NCI-H1048 (cell line): ENCODE measurements at regions not wholly inside any gene's neighbourhood (a gene's known extent, or its start where the extent isn't known, plus 50 kb on each side); places are given as distances from the start of the nearest gene placed in this dataset.
A peak's percentile ranks its signal among the peaks of the same experiment; 100 is the strongest.
"Not testable (repeated sequence)": the region's sequence is repeated elsewhere in the genome, so short reads cannot be mapped to it uniquely, and the experiment has no call there.

Experiments
- DNase-seq: peaks from one replicate; lab custom pipeline; 2025; lab: John Stamatoyannopoulos, UW

DNA sequence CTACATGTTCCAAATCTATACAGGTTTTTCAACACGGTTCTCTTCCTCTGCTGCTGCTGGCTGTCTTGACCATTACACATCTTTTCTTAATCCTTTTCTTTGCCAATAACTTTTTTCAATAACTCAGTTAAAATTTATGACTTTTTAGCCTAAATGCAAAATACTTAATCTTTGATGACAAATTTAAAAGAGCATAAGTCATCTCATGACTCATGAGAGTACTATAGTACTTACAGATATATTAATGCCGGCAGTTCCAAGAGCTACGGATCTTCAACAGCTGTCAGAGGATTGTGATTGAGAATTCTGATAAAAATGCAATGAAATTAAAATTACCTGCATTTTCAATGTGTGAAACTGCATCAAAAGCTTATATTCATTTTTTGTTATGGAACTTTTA is 105.5 kb downstream of the KPNA2 start:
- DNase-seq, result no peak

DNA sequence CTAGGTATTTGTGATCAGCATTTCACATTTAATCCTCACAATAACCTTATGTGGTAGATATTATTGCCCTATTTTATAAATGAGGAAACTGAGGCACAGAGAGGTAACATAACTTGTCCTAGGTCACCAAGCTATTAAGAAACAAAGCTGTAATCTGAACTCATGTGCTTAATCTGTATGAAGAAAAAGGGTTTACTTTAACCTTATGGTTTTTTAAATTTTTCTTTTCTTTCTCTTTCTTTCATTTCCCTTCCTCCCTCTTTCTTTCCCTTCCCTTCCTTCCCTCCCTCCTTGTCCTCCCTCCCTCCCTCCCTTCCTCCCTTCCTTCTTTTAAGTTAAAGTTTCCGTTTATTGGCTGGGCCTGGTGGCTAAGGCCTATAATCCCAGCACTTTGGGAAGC is 105.2 kb upstream of the AMZ2 start:
- DNase-seq, result no peak

DNA sequence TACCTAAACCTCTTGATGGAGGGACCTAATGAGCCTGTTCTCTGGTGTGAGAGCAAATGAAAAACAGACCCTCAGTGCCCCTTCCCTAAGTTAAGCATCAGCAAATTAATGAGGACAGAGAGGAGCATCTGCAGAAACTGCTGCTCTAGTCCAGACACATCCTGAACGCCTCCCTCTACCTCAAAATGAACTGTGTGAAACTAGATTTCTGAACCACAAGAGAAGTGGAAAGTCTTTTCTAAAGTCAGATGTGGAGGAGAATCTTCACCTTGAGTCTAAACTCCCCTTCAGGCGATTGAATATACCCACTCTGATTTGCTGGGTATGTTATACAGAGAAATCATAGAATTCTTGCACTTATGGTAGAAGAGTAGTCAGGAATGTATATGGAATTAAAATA is 104.4 kb upstream of the AMZ2 start:
- DNase-seq, result no peak

DNA sequence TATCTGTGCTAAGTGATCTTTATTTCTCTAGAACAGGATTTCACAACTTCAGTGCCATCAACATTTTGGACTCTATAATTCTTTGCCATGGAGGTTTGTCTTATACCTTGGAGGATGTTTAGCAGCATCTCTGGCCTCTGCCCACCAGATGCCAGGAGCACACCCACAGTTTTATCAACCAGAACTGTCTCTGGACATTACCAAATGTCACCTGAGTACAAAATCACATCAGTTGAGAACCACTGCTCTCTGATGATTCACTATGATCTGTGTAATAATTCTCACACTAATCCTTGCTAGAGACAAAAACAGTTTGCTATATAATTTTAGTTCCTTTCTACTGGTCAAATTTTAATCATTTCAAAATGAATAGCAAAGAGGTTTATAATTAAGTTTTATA is 102.8 kb upstream of the AMZ2 start:
- no peak for DNase-seq

DNA sequence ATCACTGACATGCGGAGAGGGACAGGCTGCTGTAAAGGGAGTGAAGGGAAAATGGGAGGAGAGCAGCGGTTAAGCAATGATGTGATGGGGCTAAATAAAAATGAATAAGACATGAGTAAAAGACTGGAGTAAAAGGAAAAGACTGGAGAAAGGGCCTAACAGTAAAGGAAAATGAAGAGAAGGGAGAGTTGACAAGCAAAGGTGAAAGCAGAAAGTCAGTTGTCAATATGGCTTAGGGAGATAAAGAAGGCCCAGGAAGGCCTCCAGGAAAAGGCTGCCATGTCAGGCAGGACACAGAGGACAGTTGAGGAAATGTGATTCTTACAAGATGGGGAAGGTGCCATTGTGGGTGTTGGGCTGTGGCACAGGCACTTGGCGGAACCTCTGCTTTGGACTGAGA is 98.9 kb upstream of the AMZ2 start:
- DNase-seq, result no peak

DNA sequence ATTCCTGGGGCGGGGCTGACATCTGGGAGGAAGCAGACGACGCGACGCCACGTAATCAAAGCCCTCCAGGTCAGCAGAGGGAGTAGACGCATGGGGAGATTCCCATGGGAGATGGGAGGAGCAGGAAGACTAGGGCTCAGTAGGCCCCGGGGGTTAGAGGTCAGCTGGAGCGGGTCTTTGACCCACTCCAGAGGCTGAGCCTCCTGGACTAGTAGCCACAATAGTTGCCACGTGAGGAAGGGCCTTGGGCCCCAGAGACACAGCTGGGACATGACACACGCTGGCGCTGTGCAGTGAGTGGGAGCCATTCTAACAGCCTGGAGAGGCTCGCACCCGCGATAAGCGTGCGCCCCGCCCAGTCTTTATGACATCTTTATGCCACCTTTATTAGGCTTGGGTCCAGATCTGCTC is 95.7 kb upstream of the AMZ2 start:
- DNase-seq, result no peak

DNA sequence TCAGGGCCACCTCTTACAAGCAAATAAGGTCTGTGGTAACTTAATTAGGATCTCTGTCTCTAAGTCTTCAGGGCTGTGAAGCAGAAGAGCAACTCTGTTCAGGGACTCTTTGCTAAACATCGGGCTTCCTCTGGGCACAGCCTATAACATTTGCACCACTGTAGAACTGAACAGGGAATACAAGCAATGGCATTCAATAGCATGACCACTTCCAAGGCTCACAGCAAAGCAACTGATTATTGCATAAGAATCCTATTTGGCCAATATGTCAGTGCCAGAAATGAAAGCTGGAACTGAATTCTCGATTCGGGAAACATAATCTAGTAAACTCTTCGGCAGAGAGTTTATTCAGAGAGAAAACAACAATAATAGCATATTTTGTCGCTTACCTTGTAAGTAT is 92.2 kb upstream of the AMZ2 start:
- DNase-seq, result no peak

DNA sequence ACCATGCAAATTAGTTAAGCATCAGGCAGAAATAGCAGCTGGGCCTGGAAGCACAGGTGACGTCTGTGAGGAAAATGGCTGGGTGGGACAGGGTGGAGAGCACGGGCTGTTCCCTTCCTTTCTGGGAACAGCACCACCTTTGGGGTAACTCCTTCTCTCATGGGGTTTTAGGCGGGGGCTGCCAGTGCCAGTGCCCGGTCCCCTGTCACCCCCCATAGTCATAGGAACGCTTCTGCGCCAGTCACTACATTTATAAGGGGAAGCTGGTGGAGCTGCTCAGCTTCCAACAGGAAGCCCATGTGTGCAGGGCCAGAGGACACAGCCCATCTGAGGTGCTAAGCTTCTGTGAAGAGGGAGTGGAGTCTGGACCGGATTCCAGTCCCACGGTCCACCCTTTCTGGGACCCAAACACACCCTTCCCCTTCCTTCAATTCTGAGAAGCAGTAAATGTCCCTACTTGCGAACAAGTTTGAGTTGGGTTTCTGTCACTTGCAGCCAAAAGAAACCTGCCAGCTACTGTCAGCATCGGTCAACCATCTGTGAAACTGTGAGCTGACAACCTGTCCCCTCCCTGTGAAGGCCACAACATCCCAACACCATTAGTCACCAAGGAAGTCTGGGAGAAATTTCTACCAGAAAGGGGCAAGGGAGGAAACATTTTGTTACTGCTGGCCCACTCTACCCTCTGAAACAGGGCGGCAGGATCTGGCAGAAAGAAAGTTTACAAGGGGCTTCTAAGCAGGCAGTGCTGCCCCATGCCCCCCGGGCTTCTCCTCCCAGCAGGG is 86.0 kb upstream of the AMZ2 start:
- no peak for DNase-seq

DNA sequence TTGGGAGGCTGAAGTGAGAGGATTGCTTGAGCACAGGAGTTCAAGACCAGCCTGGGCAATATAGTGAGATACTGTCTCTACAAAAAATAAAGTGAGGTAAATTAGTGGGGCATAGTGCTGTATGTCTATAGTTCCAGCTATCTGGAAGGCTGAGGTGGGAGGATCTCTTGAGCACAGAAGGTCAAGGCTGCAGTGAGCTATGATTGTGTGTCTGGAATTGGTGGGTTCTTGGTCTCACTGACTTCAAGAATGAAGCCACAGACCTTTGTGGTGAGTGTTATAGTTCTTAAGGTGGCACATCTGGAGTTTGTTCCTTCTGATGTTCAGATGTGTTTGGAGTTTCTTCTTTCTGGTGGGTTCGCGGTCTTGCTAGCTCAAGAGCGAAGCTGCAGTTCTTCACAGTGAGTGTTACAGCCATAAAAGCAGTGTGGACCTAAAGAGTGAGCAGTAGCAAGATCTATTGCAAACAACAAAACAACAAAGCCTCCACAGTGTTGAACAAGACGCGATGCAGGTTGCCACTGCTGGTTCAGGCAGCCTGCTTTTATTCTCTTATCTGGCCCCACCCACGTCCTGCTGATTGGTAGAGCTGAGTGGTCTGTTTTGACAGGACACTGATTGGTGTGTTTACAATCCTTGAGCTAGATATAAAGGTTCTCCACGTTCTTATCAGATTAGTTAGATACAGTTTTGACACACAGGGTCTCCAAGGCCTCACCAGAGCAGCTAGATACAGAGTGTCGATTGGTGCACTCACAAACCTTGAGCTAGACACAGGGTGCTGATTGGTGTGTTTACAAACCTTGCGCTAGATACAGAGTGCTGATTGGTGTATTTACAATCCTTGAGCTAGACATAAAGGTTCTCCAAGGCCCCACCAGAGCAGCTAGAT is 79.3 kb upstream of the AMZ2 start:
- DNase-seq, result not testable (repeated sequence)

DNA sequence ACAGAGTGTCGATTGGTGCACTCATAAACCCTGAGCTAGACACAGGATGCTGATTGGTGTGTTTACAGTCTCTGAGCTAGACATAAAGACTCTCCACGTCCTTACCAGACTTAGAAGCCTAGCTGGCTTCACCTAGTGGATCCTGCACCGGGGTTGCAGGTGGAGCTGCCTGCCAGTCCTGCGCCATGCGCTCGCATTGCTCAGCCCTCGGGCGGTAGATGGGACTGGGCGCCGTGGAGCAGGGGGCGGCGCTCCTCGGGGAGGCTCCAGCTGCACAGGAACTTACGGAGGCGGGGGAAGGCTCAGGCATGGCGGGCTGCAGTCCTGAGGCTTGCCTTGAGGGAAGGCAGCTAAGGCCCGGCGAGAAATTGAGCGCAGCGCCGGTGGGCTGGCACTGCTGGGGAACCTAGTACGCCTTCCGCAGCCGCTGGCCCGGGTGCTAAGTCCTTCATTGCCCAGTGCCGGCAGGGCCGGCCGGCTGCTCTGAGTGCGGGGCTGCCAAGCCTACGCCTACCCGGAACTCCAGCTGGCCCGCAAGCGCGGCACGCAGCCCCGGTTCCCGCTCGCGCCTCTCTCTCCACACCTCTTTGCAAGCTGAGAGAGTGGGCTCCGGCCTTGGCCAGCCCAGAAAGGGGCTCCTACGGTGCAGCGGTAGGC is 78.5 kb upstream of the AMZ2 start:
- not testable (repeated sequence) for DNase-seq

DNA sequence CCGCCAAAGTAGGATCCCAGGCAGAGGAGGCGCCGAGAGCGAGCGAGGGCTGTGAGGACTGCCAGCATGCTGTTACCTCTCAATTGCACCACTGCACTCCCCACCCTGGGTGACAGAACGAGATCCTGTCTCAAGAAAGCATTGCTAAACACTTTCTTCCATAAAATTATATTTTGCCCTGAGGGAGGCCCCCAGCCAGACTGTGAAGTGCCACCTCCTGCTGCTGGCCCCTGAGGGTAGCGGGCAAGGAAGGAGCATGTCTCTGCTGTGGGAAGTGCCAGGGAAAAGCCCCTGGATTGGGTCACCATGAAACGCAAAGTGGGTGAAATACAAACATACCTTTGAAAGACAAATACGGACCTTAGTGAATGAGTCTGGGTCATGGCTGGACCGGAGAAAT is 78.0 kb upstream of the AMZ2 start:
- no peak for DNase-seq

DNA sequence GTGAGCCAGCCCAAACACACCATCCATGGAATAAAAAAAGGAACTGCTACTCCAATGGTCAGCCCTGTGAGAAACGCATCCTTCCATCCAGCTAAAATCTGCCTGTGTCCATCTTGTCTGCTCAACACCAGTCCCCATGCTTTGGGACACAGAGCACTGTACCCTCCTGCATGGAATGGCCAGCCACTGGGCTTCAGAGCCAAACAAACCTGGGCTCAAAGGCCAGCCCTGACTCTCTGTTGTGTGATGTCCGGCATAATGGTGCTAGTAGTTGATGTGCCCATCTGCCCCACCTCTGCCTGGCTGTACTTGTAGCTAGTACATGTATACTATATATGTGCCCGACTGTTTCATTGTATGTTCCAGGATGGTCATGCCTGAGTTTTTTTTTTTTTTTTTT is 77.6 kb upstream of the AMZ2 start:
- no peak for DNase-seq

DNA sequence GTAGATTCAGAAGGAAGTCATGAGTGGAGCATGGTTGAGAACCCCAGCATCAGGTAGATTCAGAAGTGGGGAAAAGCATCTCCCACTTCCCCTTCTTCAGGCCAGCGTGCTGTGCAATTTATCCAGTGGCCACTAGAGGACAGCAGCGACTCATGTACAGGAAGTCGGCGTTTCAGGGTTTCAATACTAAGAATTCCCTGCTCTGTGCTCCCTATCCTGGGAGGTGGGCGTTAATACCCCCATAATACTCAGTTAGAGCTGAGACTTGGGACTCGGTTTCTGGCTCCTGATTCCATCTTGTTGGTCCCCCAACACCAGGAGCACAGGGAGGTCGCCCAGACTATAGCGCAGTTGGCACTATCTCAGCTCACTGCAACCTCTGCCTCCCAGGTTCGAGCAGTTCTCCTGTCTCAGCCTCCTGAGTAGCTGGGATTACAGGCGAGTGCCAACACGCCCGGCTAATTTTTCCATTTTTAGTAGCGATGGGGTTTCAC is 75.3 kb upstream of the AMZ2 start:
- DNase-seq, result peak; percentile 17

DNA sequence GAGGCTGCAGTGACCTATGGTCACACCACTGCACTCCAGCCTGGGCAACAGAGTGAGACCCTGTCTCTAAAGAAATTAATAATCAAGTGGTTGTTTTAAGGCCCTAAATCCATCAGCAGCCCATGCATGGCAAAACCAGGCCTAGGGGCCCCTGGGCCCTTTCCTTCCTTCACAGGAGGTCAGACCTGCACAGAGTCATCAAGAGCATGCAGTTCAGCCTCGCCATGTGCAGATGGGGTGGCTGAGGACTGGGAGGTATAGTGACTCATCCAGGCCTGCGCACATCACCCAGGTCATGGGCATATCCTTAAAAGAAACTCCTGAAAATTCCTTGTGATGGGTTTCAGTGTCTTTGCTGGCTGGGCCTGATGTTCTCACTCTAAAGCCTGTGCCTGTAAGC is 72.4 kb upstream of the AMZ2 start:
- DNase-seq, result no peak

DNA sequence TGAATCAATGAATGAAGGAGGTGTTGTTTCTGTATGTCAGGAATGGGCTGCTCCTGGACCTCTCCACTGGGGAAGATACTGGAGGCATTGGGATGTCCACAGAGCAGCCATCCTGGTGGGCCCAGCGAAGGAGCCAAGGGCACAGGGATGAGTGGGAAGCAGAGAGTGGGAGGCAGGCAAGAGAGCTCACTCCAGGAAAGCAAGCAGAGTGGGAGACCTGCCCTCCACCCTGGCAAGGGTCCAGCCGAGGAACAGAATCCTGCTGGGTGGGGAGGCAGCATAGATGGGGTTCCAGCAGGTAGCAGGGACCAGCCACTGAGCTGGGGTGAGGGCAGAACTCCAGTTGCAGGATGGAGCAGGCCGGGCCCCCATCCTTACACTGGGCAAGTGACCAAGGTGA is 71.9 kb upstream of the AMZ2 start:
- DNase-seq, result no peak

DNA sequence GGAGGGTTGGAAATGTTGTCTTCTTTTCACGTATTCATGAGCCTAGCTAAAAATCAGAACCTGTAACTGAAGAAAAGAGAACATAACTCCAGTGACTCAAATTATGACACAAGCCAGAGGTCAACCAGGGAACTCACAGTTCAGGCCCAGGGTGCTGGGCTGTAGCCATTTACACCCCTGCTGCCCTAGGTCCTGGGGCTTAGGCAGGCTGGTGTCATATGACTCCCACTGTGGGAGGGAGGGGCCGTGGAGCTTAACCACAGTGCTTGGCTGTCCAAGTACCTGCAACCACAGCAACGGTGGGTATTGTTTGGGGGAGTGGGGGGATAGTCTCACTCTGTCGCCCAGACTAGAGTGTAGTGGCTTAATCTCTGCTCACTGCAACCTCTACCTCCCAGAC is 71.1 kb upstream of the AMZ2 start:
- no peak for DNase-seq

DNA sequence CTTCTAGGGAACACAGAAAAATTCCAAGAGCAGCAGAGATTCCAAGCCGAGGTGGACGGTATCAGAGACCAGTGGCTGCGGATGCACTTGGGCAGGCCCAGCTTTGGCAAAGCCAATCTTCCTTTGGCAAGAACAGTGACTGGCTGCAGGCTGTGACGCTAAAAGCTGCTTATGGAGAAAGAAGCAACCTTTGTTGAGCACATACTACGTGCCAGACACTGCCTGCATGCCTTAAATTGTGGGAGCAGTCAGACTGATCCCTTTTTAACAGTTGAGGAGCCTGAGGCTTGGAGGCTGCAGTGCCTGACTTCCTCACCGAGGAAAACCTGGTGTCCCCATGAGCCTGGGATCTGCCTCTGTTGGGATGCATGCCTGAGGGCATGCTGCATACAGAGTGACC is 69.0 kb upstream of the AMZ2 start:
- no peak for DNase-seq

DNA sequence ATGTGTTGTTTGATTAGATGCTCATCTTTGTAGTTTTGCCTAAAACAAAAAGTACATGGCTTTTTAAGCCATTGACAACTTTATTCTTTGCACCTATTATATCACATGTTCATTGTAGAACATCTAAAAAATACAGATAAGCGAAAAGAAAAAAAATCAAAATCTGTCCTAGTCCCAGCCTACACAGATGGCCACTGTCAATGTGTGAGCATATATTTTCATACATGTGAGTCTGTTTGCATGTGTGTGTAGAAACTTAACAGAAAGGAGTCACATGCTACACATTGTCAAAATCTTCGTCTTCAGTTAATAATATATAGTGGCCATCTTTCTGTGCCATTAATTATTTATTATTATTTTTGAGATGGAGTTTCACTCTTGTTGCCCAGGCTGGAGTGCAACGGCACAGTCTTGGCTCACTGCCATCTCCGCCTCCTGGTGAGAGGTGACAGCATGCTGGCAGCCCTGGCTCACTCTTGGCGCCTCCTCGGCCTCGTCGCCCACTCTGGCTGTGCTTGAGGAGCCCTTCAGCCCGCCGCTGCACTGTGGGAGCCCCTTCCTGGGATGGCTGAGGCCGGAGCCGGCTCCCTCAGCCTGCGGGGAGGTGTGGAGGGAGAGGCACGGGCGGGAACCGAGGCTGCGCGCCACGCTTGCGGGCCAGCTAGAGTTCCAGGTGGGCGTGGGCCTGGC is 68.5 kb upstream of the AMZ2 start:
- no peak for DNase-seq

DNA sequence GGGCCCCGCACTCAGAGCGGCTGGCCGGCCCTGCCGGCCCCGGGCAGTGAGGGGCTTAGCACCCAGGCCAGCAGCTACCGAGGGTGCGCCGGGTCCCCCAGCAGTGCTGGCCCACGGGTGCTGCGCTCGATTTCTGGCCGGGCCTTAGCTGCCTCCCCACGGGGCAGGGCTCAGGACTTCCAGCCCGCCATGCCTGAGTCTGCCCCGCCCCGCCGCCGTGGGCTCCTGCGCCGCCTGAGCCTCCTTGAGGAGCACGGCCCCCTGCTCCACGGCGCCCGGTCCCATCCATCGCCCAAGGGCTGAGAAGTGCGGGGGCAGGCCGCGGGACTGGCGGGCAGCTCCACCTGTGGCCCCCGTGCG is 67.9 kb upstream of the AMZ2 start:
- DNase-seq, result no peak

DNA sequence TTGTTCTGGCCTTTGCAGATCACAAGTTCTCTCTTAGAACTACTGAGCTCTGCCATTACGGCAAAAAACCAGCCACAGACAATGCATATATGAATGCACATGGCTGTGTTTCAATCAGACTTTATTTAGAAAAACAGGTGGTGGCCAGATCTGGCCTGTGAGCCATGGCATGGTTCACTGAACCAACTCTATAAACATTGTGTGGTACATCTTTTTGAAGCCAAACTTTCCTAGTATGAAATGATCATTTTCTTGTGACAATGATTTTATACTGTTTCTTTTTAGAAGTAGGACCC is 65.9 kb upstream of the AMZ2 start:
- DNase-seq, result no peak

DNA sequence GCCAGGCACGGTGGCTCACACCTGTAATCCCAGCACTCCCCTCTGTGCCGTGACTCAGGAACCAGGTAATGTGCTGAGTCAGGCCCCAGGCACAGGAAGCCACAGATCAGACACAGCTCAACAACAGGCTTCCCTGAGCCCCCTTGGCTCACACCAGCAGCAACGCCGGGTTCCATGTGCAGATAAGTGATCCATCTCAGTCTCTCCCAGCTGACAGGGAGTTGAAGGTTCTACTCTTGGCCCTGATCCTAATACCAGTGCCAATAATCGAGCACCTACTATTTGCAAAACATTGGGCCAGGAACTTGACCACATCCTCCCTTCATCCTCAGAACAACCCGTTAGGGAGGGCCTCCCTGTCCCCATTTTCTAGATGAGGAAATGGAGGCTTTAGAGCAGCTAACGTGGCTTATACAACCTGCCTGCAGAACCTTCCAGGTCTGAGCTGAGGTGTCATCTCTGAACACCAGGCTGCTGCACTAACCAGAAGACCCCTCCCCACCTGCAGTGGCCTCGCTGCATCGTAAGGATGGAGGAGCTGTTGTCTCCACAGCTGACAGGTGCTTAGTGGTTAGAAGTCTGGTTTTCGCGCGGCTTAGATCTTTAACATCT is 64.8 kb upstream of the AMZ2 start:
- DNase-seq, result no peak

DNA sequence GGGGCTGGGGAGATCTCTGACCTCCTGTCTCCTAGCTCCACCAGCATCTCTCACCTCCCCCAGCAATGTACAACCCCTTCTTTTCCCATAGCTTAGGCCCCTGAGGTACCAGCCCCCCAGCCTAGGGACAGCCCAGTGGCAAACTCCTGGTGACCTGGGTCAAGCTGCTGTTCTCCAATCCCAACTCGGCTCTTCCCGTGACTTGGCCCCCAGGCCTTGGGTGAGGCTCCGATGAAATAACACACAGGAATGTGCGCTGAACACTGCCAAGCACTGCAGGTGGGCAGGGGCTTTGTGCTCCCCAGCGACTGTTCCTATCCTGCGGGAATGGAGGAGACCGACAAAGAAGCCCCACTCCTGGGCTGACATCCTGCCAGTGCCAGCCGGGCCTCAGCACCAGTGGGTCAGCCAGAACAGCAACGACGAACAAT is 63.7 kb upstream of the AMZ2 start:
- DNase-seq, result no peak
